Stimulated activated CD4-positive, alpha-beta T cell treated with anti-CD3 and anti-CD28 coated beads, Interleukin-4, amount 100 ng/mL, for 4 hours (primary cell): ENCODE measurements at regions not wholly inside any gene's neighbourhood (a gene's known extent, or its start where the extent isn't known, plus 50 kb on each side); places are given as distances from the start of the nearest gene placed in this dataset.

Source experiments
- DNase-seq, 2 experiments: peaks; one replicate each; pipeline ENCODE4 v3.0.0-alpha.2; 2020

- DNase-seq = no peak
Measured at GRCh38 chr16:79497606-79498350, 102.8 kb downstream of the MAF start.

- DNase-seq = no peak
Measured at GRCh38 chr16:79493911-79494310, 106.6 kb downstream of the MAF start.

DNA sequence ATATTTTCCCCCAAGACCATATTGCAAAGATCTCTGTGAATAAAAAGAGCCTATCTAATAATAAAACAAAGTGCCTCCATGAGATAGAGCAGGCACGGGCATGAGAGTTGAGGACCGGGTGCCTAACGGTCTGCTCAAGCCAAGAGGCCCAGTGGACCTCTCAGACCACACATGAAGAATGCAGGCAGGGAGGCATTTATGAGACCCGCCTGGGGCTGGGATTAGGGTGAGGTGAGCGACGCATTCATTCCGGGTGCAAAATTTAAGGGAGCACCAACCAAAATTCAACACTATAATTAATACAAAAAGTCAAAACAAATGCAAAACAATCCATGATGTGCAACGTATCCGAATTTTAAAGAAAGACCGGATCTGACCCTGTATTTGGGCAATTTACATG is 108.5 kb downstream of the MAF start:
- no peak for DNase-seq

- DNase-seq = no peak
Measured at GRCh38 chr16:79485020-79485419, 115.5 kb downstream of the MAF start.

GRCh38 chr16:79484237-79484636 is 116.3 kb downstream of the MAF start:
- DNase-seq = no peak

DNA sequence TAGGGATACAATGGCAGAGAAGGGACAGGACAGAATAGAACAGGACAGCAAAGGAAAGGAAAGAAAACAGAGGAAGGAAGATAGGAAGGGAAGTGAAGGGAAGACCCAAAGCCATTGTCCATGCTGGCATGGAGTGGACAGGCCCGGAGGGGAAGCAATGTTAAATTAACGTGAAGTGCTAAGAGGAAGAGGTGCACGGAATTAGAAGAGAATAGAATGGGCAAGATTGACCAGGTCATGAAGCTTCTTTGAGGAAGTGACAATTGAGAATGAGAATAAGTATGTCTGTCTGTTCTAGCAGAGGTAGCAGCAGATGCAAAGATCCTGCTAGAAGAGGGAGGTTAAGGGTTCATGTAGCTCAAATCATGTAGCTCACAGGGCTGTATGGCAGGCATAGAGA is 117.2 kb downstream of the MAF start:
- no peak for DNase-seq

GRCh38 chr16:79482011-79482410 is 118.5 kb downstream of the MAF start:
- DNase-seq = no peak

- no peak for DNase-seq
Measured at GRCh38 chr16:79480929-79481328, 119.6 kb downstream of the MAF start.

GRCh38 chr16:79480056-79480455 is 120.5 kb downstream of the MAF start:
- no peak for DNase-seq

DNA sequence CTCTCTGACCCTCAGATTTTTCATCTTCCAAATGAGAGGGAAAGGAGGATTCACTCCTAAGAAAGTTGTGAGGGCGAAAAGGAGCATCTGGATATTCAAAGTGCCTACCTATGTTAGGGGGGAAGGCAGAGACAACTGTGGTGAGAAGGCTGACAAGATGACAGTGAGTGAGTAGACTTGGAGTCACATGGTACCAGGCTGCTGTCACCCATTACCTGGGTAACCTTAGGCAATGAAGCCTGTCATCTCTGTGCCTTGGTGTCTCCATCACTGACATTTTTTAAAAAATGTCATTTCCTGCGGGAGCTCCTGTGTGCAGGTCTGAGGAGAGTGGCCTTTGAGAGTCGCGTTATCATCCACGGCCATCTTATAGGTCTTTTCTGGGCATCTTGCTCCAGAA is 124.0 kb downstream of the MAF start:
- DNase-seq = no peak

DNA sequence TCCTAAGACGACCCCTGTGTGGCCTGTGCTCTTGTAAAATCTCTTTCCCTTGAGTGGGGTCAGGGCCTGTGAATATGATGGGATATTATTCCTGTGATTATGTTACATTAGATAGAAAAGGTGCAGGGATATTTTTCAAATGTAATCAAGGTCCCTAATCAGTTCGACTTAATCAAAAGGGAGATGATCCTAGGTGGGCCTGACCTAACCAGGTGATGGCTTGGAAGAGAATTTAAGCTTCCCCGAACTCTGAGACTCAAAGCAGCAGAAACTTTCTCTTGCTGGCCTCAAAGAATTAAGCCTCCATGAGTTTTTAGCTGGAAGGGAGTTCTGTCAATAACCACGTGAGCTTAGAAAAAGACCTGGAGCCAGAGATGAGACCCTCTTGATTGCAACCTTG is 124.7 kb downstream of the MAF start:
- no peak for DNase-seq

GRCh38 chr16:79473456-79473855 is 127.1 kb downstream of the MAF start:
- no peak for DNase-seq

- no peak for DNase-seq
Measured at GRCh38 chr16:79472426-79472825, 128.1 kb downstream of the MAF start.

GRCh38 chr16:79469999-79470398 is 130.5 kb downstream of the MAF start:
- DNase-seq = no peak

GRCh38 chr16:79468631-79469030 is 131.9 kb downstream of the MAF start:
- no peak for DNase-seq

DNA sequence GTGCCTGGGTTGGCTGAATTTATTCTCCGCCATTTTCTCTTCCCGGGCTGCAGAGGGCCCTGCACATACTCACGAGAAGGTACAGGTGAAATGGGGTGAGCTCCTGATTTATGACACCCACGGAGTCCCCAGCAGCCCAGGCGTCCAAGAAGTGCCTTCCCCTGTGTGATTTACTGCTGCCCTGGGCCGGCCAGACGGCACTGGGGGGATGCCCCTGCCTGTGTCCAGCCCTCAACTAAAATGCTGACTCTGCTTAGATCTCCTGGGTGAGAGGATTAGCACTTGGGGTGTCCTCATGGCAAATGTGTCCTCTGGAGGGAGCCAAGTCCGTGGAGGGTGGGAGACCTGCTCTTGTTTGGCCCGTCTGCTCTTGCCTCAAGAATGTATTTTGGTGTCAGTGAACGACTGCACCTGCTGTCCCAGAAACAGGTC is 132.4 kb downstream of the MAF start:
- DNase-seq = no peak

GRCh38 chr16:79466111-79466510 is 134.4 kb downstream of the MAF start:
- no peak for DNase-seq

- no peak for DNase-seq
Measured at GRCh38 chr16:79463841-79464240, 136.7 kb downstream of the MAF start.

DNA sequence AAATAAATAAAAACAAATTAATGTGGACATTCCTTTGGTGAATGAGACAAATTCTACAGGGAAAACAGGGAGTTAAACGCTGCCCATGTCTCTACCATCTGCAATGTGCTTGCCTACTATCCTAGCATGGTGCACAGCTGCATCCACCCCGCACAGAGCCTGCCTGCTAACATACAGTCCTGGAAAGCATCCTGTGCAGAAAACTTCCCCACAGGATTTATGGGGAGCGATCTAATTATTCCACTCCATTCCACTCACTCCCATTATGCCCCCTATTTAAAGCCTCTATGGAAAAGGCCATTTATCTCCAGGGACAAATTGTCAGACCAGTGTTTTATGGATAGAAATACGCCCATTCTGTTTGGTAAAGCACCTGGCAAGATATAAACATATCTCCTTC is 144.5 kb downstream of the MAF start:
- DNase-seq = no peak

DNA sequence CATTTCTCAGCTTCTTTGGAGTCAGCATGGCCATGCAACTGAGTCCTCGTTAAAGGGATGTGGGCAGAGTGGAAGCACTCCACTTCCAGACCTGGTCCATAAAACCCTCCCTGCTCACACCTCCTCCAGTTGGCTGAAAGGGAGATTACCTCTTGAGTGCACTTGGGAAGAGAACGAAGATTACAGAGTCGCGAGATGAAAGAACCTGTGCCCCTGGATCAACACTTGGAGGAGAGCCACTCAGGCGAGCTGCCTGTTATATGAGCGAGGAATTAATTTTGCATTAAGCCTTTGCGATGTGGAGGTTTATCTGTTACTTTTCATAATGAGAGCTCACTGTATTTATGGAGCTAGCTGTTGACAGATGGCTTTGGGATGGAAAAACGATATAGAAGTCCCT is 147.9 kb downstream of the MAF start:
- DNase-seq = no peak

GRCh38 chr16:79451196-79451816 is 149.2 kb downstream of the MAF start:
- no peak for DNase-seq

GRCh38 chr16:79449900-79450299 is 150.6 kb downstream of the MAF start:
- no peak for DNase-seq

GRCh38 chr16:79449067-79449769 is 151.3 kb downstream of the MAF start:
- DNase-seq = no peak

DNA sequence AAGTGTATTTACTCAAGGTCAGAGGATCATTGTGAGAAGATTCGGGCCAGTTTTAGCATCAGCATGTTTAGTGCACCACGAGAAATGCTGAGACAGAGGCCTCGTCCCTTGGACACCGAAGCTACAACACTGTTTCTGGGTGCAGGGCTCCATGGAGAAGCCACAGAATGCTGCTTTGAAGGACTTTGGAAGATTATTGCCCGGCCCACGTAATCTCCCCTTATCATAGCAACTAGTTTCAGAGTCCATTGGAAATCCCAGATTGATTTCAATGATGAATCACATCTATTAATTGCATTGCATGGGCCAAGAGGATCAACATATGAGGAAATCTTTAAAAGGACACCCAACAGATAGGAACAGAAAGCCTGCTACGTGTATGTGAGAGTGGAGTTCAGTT is 156.0 kb downstream of the MAF start:
- DNase-seq = no peak
